ENCODE measurements at regions not wholly inside any gene's neighbourhood (a gene's known extent, or its start where the extent isn't known, plus 50 kb on each side); places are given as distances from the start of the nearest gene placed in this dataset.

DNA sequence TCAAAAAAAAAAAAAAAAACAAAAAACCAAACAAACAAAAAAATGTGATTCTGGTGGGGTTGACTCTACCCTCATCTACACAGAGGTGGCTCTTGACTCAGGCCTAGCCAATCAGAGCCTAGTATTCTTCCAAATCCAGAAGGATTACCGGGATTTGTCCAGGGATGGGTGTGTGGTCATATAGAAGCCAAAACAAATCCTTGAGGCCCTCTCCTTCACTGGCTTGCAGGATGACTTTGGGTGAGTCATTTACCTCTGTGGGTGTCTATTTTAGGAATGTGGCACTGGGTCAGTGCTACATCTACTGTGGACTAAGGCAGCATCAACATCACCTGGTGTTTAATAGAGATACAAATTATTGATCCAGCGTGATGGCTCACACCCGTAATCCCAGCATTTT is 93.2 kb upstream of the RBBP6 start:
- Histone ChIP-seq H3K27ac (no peak overlapping the region), H3K36me3 (no peaks in the 10 kb centered on the region), H3K9me3 (no peaks in the 10 kb centered on the region), H3K4me1 (no peaks in the 10 kb centered on the region), H3K4me3 (no peak overlapping the region), H3K27me3 (no peaks in the 10 kb centered on the region)
- intact Hi-C loops (cut with DNase I; ENCODE audit: low total_unique reads): no loop called here
- TF ChIP-seq, protein P1, sequence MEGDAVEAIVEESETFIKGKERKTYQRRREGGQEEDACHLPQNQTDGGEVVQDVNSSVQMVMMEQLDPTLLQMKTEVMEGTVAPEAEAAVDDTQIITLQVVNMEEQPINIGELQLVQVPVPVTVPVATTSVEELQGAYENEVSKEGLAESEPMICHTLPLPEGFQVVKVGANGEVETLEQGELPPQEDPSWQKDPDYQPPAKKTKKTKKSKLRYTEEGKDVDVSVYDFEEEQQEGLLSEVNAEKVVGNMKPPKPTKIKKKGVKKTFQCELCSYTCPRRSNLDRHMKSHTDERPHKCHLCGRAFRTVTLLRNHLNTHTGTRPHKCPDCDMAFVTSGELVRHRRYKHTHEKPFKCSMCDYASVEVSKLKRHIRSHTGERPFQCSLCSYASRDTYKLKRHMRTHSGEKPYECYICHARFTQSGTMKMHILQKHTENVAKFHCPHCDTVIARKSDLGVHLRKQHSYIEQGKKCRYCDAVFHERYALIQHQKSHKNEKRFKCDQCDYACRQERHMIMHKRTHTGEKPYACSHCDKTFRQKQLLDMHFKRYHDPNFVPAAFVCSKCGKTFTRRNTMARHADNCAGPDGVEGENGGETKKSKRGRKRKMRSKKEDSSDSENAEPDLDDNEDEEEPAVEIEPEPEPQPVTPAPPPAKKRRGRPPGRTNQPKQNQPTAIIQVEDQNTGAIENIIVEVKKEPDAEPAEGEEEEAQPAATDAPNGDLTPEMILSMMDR (IDR thresholded peaks at IDR 0.05): no peak
- TF ChIP-seq POLR2A (IDR thresholded peaks at IDR 0.05) (no peak), POLR2AphosphoS5 (IDR thresholded peaks at IDR 0.05) (no peak)
- DNase-seq (ENCODE audit: low spot score in 2 of 2): no peak

DNA sequence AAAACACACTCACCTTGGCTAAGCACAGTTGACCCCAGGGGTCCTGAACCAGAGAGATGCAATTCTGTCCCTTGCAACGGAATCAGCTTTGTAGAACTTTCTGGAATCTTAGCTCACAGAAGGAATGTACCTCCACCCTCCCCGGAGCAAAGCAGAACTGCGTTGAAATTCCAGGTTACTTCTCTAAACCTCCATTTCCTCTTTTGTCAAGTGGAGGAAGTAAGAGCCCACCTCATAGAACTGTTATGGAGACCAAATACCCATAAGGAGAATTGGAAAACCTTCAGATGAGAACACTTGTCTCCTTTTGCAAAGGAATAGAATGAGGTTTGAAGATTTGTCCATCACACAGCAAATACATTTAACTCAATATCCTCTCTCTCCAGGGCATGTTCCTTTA is 86.6 kb upstream of the RBBP6 start:
- H3K36me3 ChIP-seq: no peaks in the 10 kb centered on the region
- intact Hi-C loops (cut with DNase I; ENCODE audit: low total_unique reads): no loop called here
- H3K4me3 ChIP-seq: no peak overlapping the region
- H3K4me1 ChIP-seq: no peaks in the 10 kb centered on the region
- TF ChIP-seq POLR2A (IDR thresholded peaks at IDR 0.05) (no peak), POLR2AphosphoS5 (IDR thresholded peaks at IDR 0.05) (no peak)
- TF ChIP-seq, protein P1 (IDR thresholded peaks at IDR 0.05): no peak
- no peaks in the 10 kb centered on the region for H3K27me3 ChIP-seq
- H3K9me3 ChIP-seq: no peaks in the 10 kb centered on the region
- H3K27ac ChIP-seq: no peak overlapping the region
- DNase-seq (ENCODE audit: low spot score in 2 of 2): no peak

DNA sequence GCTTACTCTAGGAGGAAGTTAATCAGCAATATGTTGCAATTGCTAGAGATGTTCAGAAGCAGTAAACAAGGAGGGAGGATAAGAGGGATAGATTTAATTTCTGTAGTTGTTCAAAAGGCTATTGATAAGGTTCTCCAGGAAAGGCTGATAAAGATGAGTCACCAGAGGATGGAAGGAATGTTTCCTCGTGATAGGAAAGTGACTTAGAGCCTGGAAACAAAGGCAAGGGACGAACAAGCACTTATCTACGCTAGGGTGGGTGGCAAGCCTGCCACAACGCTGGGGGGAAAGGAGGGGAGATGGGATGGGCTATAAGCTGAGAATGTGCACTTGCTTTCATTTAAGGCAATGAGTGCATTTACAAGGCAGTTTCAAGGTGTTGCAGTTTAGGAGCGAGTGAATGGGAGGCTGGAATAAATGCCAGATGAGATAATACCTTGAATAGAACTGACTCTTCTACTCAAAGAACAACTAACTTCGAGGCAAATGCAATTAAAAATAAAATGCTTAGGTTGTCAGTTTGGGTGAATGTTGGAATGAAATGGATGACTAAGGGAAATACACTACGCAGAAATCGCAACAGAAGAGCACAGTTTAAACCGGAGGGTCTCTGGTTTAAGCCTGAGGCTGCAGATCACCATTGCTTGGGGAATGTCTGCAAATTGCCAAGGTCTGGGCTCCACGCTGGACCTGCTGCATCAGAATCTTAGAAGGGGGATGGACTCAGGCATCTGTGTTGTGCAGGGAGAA is 76.0 kb upstream of the RBBP6 start:
- no peak for DNase-seq (ENCODE audit: low spot score in 2 of 2)
- H3K36me3 ChIP-seq: no peaks in the 10 kb centered on the region
- TF ChIP-seq, protein P1 (IDR thresholded peaks at IDR 0.05): no peak
- TF ChIP-seq POLR2A (IDR thresholded peaks at IDR 0.05): no peak
- no peak for TF ChIP-seq POLR2AphosphoS5 (IDR thresholded peaks at IDR 0.05)
- intact Hi-C loops (cut with DNase I; ENCODE audit: low total_unique reads): no loop called here
- H3K9me3 ChIP-seq: peaks cover 0 to 20% of the 10 kb centered on the region in 2 donors
- no peak overlapping the region for H3K27ac ChIP-seq
- H3K27me3 ChIP-seq: peaks cover 0 to 5% of the 10 kb centered on the region in 2 donors
- no peaks in the 10 kb centered on the region for H3K4me1 ChIP-seq
- no peak overlapping the region for H3K4me3 ChIP-seq

DNA sequence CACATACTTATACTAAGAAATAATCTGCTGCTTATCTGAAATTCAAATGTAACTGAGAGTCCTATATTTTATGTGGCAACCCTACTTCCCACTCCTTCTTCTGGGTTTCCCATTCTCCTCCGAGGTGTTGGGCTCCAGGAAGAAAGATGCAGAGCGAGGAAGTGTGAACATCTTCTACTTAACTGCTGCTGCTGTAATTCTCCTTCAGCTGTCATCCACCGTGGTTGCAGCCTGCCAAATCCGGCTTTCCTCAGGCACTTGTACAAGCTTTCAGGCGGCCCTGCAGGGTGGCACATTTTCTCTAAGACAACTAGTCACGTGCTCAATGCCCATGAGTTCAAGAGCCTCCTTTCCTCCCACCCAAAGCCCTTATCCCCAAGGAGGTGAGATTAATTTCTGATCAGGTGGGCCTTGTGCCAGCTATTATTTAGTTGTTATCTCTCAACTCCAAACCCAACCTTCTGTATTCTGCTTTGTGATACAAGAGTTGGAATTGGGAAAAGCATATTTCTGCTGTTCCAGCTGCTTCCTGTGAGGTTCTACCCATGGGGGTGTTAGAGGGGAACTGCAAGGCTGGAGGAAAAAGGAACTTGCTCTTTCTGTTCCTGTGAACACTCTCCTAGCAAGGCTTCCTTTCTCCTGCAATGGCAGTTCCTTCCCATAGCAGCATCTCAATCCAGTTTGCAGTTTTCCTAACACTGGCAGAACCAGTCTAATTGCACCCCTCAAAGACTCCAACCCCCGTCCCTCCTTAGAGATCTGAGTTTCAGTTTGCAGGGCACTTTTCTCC is 67.6 kb upstream of the RBBP6 start:
- TF ChIP-seq POLR2A (IDR thresholded peaks at IDR 0.05) (no peak), POLR2AphosphoS5 (IDR thresholded peaks at IDR 0.05) (no peak)
- TF ChIP-seq, protein P1 (IDR thresholded peaks at IDR 0.05): no peak
- H3K4me3 ChIP-seq: no peak overlapping the region
- intact Hi-C loops (cut with DNase I; ENCODE audit: low total_unique reads): no loop called here

DNA sequence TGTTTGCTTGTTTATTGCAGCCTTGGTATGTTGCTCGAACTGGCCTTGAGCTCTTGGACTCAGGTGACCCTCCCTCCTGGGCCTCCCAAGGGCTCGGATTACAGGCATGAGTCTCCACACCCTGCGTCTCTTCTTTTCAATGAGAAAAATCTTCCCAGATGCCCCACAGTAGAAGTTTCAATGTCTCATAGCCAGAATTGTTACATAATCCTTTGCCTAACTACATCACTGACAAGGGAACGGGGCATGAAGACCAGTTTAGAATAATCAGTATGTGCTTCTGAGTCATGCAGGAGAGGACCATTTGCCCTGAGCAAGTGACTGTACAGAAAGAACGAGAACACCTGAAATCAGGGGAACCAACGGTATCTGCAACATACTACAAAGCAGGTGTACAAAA is 61.9 kb upstream of the RBBP6 start:
- intact Hi-C loops (cut with DNase I; ENCODE audit: low total_unique reads): no loop called here
- Histone ChIP-seq H3K4me1 (no peaks in the 10 kb centered on the region), H3K27me3 (peaks cover 0 to 14% of the 10 kb centered on the region in 2 donors), H3K27ac (no peak overlapping the region), H3K36me3 (no peaks in the 10 kb centered on the region), H3K9me3 (peaks cover 0 to 18% of the 10 kb centered on the region in 2 donors), H3K4me3 (no peak overlapping the region)
- TF ChIP-seq, protein P1 (IDR thresholded peaks at IDR 0.05): no peak
- no peak for DNase-seq (ENCODE audit: low spot score in 2 of 2)

More for the DNA sequence above, 67.6 kb upstream of the RBBP6 start:
- peaks cover 0 to 18% of the 10 kb centered on the region in 2 donors for H3K9me3 ChIP-seq
- H3K27ac ChIP-seq: no peak overlapping the region
- DNase-seq (ENCODE audit: low spot score in 2 of 2): no peak
- H3K4me1 ChIP-seq: no peaks in the 10 kb centered on the region
- peaks cover 0 to 17% of the 10 kb centered on the region in 2 donors for H3K27me3 ChIP-seq
- no peaks in the 10 kb centered on the region for H3K36me3 ChIP-seq
